CD4-positive, alpha-beta T cell (primary cell): ENCODE measurements at regions not wholly inside any gene's neighbourhood (a gene's known extent, or its start where the extent isn't known, plus 50 kb on each side); places are given as distances from the start of the nearest gene placed in this dataset.

Source experiments
- ATAC-seq: fragments of 200-7000 bp; cut with Tn5 transposase; one replicate; pipeline ENCODE4 v1.10.0; 2022; ENCODE audit warnings: mild to moderate bottlenecking; ENCODE audit not compliant: poor library complexity
- CTCF ChIA-PET: fragments of 350-600 bp; sonication (Branson Sonifier 250); formaldehyde crosslinking; loops from one replicate; lab custom pipeline; 2021; ENCODE audit warnings: antibody characterized with exemption, inconsistent platforms; lab: Charles Lee
- POLR2A ChIA-PET: fragments of 350-600 bp; sonication (Branson Sonifier 250); formaldehyde crosslinking; loops from one replicate; lab custom pipeline; 2021; ENCODE audit warnings: antibody characterized with exemption, inconsistent platforms; lab: Charles Lee
- DNase-seq, 14 experiments: peaks; one replicate each; pipeline ENCODE4 v3.0.0-alpha.2; 2013 to 2020; ENCODE audit warnings: mixed read lengths in 2 of 14
- H3K27ac ChIP-seq, 2 donors: one replicate each; pipeline versions ENCODE4 v1.5.1 to v1.7.0; 2013; ENCODE audit warnings: low read length in 2 of 2, low read depth in 1 of 2, mild to moderate bottlenecking in 1 of 2
- H3K27me3 ChIP-seq, 2 experiments: 1 replicate in 1 of 2; 2 replicates in 1 of 2; pipeline versions ENCODE4 v1.6.1 to v1.7.0; 2013; ENCODE audit warnings: low read length in 2 of 2, control low read depth in 1 of 2, mild to moderate bottlenecking in 1 of 2, moderate library complexity in 1 of 2; ENCODE audit not compliant: insufficient read depth in 2 of 2, control insufficient read depth in 1 of 2
- H3K36me3 ChIP-seq: one replicate; pipeline ENCODE4 v1.6.1; 2013; ENCODE audit warnings: low read length, control low read depth; ENCODE audit not compliant: insufficient read depth
- H3K4me1 ChIP-seq: one replicate; pipeline ENCODE4 v1.6.1; 2013; ENCODE audit warnings: low read length, control low read depth; ENCODE audit not compliant: insufficient read depth
- H3K4me3 ChIP-seq: one replicate; pipeline ENCODE4 v1.5.1; 2013; ENCODE audit warnings: mild to moderate bottlenecking, low read length, moderate library complexity
- H3K9me3 ChIP-seq, 2 experiments: 1 replicate in 1 of 2; 2 replicates in 1 of 2; pipeline versions ENCODE4 v1.6.1 to v1.7.0; 2013; ENCODE audit warnings: low read length in 2 of 2, mild to moderate bottlenecking in 2 of 2, control low read depth in 1 of 2, moderate library complexity in 1 of 2; ENCODE audit not compliant: control insufficient read depth in 1 of 2, insufficient read depth in 1 of 2
- H3K27ac Mint-ChIP-seq: one replicate; pipeline ENCODE4 v1.8.0; 2020; ENCODE audit warnings: mixed read lengths
- H3K27me3 Mint-ChIP-seq: one replicate; pipeline ENCODE4 v1.8.0; 2021; ENCODE audit warnings: mixed read lengths
- H3K36me3 Mint-ChIP-seq: one replicate; pipeline ENCODE4 v1.8.0; 2021; ENCODE audit warnings: low read depth, mixed read lengths
- H3K4me1 Mint-ChIP-seq: one replicate; pipeline ENCODE4 v1.8.0; 2021; ENCODE audit warnings: low read depth, mixed read lengths
- H3K4me3 Mint-ChIP-seq: one replicate; pipeline ENCODE4 v1.8.0; 2020; ENCODE audit warnings: mild to moderate bottlenecking, mixed read lengths
- H3K9me3 Mint-ChIP-seq: one replicate; pipeline ENCODE4 v1.8.0; 2020; ENCODE audit warnings: mixed read lengths
- CTCF ChIP-seq: fragments of 200-600 bp; IDR thresholded peaks from one replicate; pipeline ENCODE4 v1.8.0; 2022; ENCODE audit warnings: antibody characterized with exemption, mild to moderate bottlenecking
- intact Hi-C, 2 experiments: fragments of 100-400 bp; cut with DNase I in 1 of 2; cut with micrococcal nuclease in 1 of 2; formaldehyde crosslinking; loops; one replicate each; pipeline versions ENCODE4 v1.15.1 to v1.9.0; 2023 to 2025; cut with DNase I, micrococcal nuclease

DNA sequence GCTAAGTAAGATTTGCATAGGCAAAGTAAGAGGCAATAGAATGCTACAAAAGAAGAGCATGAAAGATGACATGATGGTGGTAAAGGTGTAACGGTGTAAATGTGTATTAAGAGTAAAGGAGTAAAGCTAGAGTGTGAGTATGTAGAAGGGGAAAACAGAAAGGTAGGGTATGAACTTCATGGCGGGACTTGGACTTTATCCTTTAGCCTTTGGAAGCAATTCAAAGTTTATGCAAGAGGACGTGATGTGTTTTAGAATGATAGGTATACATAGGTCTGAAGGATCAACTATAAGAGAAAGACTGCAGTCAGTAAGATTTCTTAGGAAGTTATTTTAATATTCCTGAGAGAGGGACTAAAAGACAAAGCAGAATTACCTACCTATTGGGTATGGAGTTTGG lies 358.0 kb upstream of the FAT3 start:
- no peak overlapping the region for H3K4me3 ChIP-seq
- Mint-ChIP-seq H3K9me3 (peaks cover 8% of the 10 kb centered on the region), H3K4me3 (no peak overlapping the region), H3K27me3 (no peaks in the 10 kb centered on the region), H3K27ac (no peak overlapping the region), H3K4me1 (no peaks in the 10 kb centered on the region), H3K36me3 (no peaks in the 10 kb centered on the region)
- H3K36me3 ChIP-seq: no peaks in the 10 kb centered on the region
- DNase-seq (no peak), ATAC-seq (no peak)
- ChIA-PET POLR2A (no interaction called here), CTCF (no interaction called here)
- no peak overlapping the region for H3K27ac ChIP-seq
- no peaks in the 10 kb centered on the region for H3K4me1 ChIP-seq
- intact Hi-C loops: no loop called here
- no peaks in the 10 kb centered on the region for H3K27me3 ChIP-seq
- H3K9me3 ChIP-seq: no peaks in the 10 kb centered on the region
- TF ChIP-seq CTCF: no peak

DNA sequence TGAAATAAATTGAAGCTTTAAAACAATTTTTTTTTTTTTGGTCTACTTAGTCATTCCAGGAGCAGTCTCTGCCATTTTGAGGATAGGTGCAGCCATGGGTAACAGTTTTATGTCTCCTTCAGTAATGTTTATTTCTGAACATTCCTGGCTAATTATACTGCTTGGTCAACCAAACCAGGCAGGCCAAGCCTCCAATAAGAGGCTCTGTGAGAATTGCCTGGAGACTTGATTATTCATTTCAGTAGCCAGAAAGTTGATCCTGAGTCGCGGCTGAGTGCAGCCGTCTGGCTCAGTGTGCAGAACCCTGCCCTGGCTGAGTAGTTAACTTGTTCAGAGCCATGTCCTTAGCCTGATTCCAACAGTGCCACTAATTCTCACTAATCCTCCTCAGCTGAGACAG lies 364.0 kb upstream of the FAT3 start:
- H3K4me1 Mint-ChIP-seq: no peaks in the 10 kb centered on the region
- peaks cover 9% of the 10 kb centered on the region for H3K9me3 Mint-ChIP-seq
- intact Hi-C loops: no loop called here
- DNase-seq: no peak
- CTCF ChIA-PET: no interaction called here
- no peak overlapping the region for H3K27ac Mint-ChIP-seq
- H3K36me3 Mint-ChIP-seq: no peaks in the 10 kb centered on the region
- H3K27ac ChIP-seq: no peak overlapping the region
- no peaks in the 10 kb centered on the region for H3K36me3 ChIP-seq
- no peaks in the 10 kb centered on the region for H3K27me3 Mint-ChIP-seq
- H3K4me3 ChIP-seq: no peak overlapping the region
- H3K4me3 Mint-ChIP-seq: no peak overlapping the region
- no peak for TF ChIP-seq CTCF
- H3K4me1 ChIP-seq: no peaks in the 10 kb centered on the region
- POLR2A ChIA-PET: no interaction called here
- no peaks in the 10 kb centered on the region for H3K27me3 ChIP-seq
- no peaks in the 10 kb centered on the region for H3K9me3 ChIP-seq
- no peak for ATAC-seq

GRCh38 chr11:91859666-91860065 lies 365.0 kb upstream of the FAT3 start:
- Histone ChIP-seq H3K9me3 (no peaks in the 10 kb centered on the region), H3K4me1 (no peaks in the 10 kb centered on the region), H3K27me3 (no peaks in the 10 kb centered on the region), H3K36me3 (no peaks in the 10 kb centered on the region), H3K27ac (no peak overlapping the region), H3K4me3 (no peak overlapping the region)
- DNase-seq (no peak), ATAC-seq (no peak)
- POLR2A ChIA-PET: no interaction called here
- no peaks in the 10 kb centered on the region for H3K27me3 Mint-ChIP-seq
- H3K4me3 Mint-ChIP-seq: no peak overlapping the region
- no peaks in the 10 kb centered on the region for H3K36me3 Mint-ChIP-seq
- H3K4me1 Mint-ChIP-seq: no peaks in the 10 kb centered on the region
- TF ChIP-seq CTCF: no peak
- no peak overlapping the region for H3K27ac Mint-ChIP-seq
- CTCF ChIA-PET: no interaction called here
- intact Hi-C loops: no loop called here
- peaks cover 9% of the 10 kb centered on the region for H3K9me3 Mint-ChIP-seq
